Fibroblast of lung (primary cell): ENCODE measurements at regions not wholly inside any gene's neighbourhood (a gene's known extent, or its start where the extent isn't known, plus 50 kb on each side); places are given as distances from the start of the nearest gene placed in this dataset.

Experiments used
- DNase-seq, 2 donors: peaks; one replicate each; pipeline versions ENCODE4 v3.0.0 to v3.0.0-alpha.2; 2010; ENCODE audit warnings: low read depth in 2 of 2
- H2AFZ ChIP-seq: 2 replicates; pipeline ENCODE4 v1.5.1; 2012; ENCODE audit warnings: low read length, control low read depth, inconsistent platforms
- H3K27ac ChIP-seq: 2 replicates; pipeline ENCODE4 v1.5.1; 2011; ENCODE audit warnings: low read length, control low read depth; ENCODE audit not compliant: insufficient read depth
- H3K27me3 ChIP-seq: 2 replicates; pipeline ENCODE4 v1.5.1; 2011; ENCODE audit warnings: mild to moderate bottlenecking, low read length; ENCODE audit not compliant: control insufficient read depth, insufficient read depth
- H3K36me3 ChIP-seq: 2 replicates; pipeline ENCODE4 v1.5.1; 2011; ENCODE audit warnings: low read length; ENCODE audit not compliant: control insufficient read depth, insufficient read depth
- H3K4me1 ChIP-seq: 2 replicates; pipeline ENCODE4 v1.5.1; 2011; ENCODE audit warnings: low read length; ENCODE audit not compliant: control insufficient read depth, insufficient read depth; ENCODE audit errors: extremely low read depth
- H3K4me2 ChIP-seq: 2 replicates; pipeline ENCODE4 v1.5.1; 2011; ENCODE audit warnings: low read length, control low read depth; ENCODE audit not compliant: insufficient read depth; ENCODE audit errors: extremely low read depth
- H3K4me3 ChIP-seq, 4 experiments: fragments of 200-600 bp in 1 of 4; sonication (generic) in 1 of 4; replicated peaks in 1 of 4; 2 replicates each; pipeline ENCODE4 v1.5.1; 2011 to 2016; ENCODE audit warnings: low read length in 4 of 4, low read depth in 3 of 4, mild to moderate bottlenecking in 3 of 4, control low read depth in 2 of 4, inconsistent platforms in 1 of 4, mixed read lengths in 1 of 4; ENCODE audit not compliant: insufficient read depth in 1 of 4; ENCODE audit errors: control extremely low read depth in 1 of 4
- H3K79me2 ChIP-seq: 2 replicates; pipeline ENCODE4 v1.5.1; 2012; ENCODE audit warnings: mild to moderate bottlenecking, low read length, inconsistent platforms; ENCODE audit not compliant: control insufficient read depth, insufficient read depth
- H3K9ac ChIP-seq: 2 replicates; pipeline ENCODE4 v1.5.1; 2011; ENCODE audit warnings: mild to moderate bottlenecking, low read length, control low read depth; ENCODE audit not compliant: insufficient read depth
- H3K9me3 ChIP-seq: 2 replicates; pipeline ENCODE4 v1.5.1; 2012; ENCODE audit warnings: low read depth, low read length; ENCODE audit not compliant: control insufficient read depth, insufficient read depth
- H4K20me1 ChIP-seq: 2 replicates; pipeline ENCODE4 v1.5.1; 2011; ENCODE audit warnings: low read length; ENCODE audit not compliant: control insufficient read depth, insufficient read depth; ENCODE audit errors: extremely low read depth
- EZH2 ChIP-seq: IDR thresholded peaks from 2 replicates; pipeline ENCODE4 v1.5.1; 2012; ENCODE audit warnings: low read length, control low read depth, mild to moderate bottlenecking; ENCODE audit errors: missing control alignments
- TF ChIP-seq, protein P1 (sequence below), 2 donors: IDR thresholded peaks in 1 of 2; conservative IDR thresholded peaks in 1 of 2; 1 replicate in 1 of 2; 2 replicates in 1 of 2; pipeline ENCODE4 v1.5.1; 2011 to 2012; ENCODE audit warnings: low read length in 2 of 2, control low read depth in 1 of 2, inconsistent platforms in 1 of 2, low read depth in 1 of 2, mild to moderate bottlenecking in 1 of 2

GRCh38 chr12:126582231-126582630 lies 1517.0 kb downstream of the AACS start:
- no peaks in the 10 kb centered on the region for H3K36me3 ChIP-seq
- no peaks in the 10 kb centered on the region for H3K4me1 ChIP-seq
- no peaks in the 10 kb centered on the region for H4K20me1 ChIP-seq
- peak in 1 of 2 donors; percentile 45 for DNase-seq
- no peaks in the 10 kb centered on the region for H3K79me2 ChIP-seq
- TF ChIP-seq EZH2, result no peak
- no peak overlapping the region for H3K27ac ChIP-seq
- H3K9me3 ChIP-seq, result no peaks in the 10 kb centered on the region
- no peak overlapping the region for H3K4me3 ChIP-seq
- no peaks in the 10 kb centered on the region for H3K27me3 ChIP-seq
- H3K9ac ChIP-seq, result no peak overlapping the region
- no peak overlapping the region for H2AFZ ChIP-seq
- no peak overlapping the region for H3K4me2 ChIP-seq

GRCh38 chr12:126588586-126589249 lies 1523.5 kb downstream of the AACS start:
- H4K20me1 ChIP-seq, result no peaks in the 10 kb centered on the region
- H3K9me3 ChIP-seq, result no peaks in the 10 kb centered on the region
- H3K36me3 ChIP-seq, result no peaks in the 10 kb centered on the region
- no peak overlapping the region for H3K9ac ChIP-seq
- no peaks in the 10 kb centered on the region for H3K79me2 ChIP-seq
- no peak overlapping the region for H3K4me3 ChIP-seq
- no peak overlapping the region for H2AFZ ChIP-seq
- no peaks in the 10 kb centered on the region for H3K27me3 ChIP-seq
- no peak overlapping the region for H3K27ac ChIP-seq
- DNase-seq, result peak in 1 of 2 donors; percentile 88
- no peak overlapping the region for H3K4me2 ChIP-seq
- H3K4me1 ChIP-seq, result no peaks in the 10 kb centered on the region
- TF ChIP-seq, protein P1, sequence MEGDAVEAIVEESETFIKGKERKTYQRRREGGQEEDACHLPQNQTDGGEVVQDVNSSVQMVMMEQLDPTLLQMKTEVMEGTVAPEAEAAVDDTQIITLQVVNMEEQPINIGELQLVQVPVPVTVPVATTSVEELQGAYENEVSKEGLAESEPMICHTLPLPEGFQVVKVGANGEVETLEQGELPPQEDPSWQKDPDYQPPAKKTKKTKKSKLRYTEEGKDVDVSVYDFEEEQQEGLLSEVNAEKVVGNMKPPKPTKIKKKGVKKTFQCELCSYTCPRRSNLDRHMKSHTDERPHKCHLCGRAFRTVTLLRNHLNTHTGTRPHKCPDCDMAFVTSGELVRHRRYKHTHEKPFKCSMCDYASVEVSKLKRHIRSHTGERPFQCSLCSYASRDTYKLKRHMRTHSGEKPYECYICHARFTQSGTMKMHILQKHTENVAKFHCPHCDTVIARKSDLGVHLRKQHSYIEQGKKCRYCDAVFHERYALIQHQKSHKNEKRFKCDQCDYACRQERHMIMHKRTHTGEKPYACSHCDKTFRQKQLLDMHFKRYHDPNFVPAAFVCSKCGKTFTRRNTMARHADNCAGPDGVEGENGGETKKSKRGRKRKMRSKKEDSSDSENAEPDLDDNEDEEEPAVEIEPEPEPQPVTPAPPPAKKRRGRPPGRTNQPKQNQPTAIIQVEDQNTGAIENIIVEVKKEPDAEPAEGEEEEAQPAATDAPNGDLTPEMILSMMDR (conservative IDR thresholded peaks at IDR 0.05 in 1 of 2, IDR thresholded peaks at IDR 0.05 in 1 of 2; ENCODE audit: low read depth in 1 of 2, low read length in 2 of 2), result no peak
- TF ChIP-seq EZH2, result no peak

DNA sequence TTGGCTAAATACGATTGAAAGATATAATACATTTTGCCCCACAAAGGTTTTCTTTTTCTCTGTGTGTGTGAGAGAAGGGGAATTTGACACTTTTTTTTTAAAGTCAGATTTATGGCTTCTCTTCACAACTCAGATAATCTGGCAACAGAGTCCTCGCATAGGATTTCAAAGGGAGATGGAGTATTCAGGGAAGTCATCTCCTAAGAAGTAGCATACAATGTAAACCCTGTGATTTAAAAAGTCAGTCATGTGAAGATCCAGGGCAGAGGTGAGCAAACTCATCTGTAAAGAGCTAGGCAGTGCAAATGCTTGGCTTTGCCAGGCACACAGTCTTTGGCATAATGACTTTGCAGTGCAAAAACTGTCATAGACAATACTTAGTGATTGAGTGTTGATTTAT lies 1526.3 kb downstream of the AACS start:
- Histone ChIP-seq H3K4me3 (no peak overlapping the region), H3K9me3 (no peaks in the 10 kb centered on the region), H4K20me1 (no peaks in the 10 kb centered on the region), H3K4me2 (no peak overlapping the region), H3K4me1 (no peaks in the 10 kb centered on the region), H3K9ac (no peak overlapping the region), H3K27ac (no peak overlapping the region), H3K79me2 (no peaks in the 10 kb centered on the region), H3K27me3 (no peaks in the 10 kb centered on the region), H3K36me3 (no peaks in the 10 kb centered on the region), H2AFZ (no peak overlapping the region)
- DNase-seq, result no peak
- TF ChIP-seq, protein P1 (conservative IDR thresholded peaks at IDR 0.05 in 1 of 2, IDR thresholded peaks at IDR 0.05 in 1 of 2; ENCODE audit: low read depth in 1 of 2, low read length in 2 of 2), result no peak
- no peak for TF ChIP-seq EZH2
